ENCODE measurements at regions not wholly inside any gene's neighbourhood (a gene's known extent, or its start where the extent isn't known, plus 50 kb on each side); places are given as distances from the start of the nearest gene placed in this dataset.

- Mint-ChIP-seq H3K27ac (no peak overlapping the region), H3K27me3 (no peaks in the 10 kb centered on the region), H3K36me3 (ENCODE audit: low read depth) (no peaks in the 10 kb centered on the region), H3K4me3 (no peak overlapping the region), H3K9me3 (no peaks in the 10 kb centered on the region), H3K4me1 (peaks cover 4% of the 10 kb centered on the region)
- intact Hi-C loops (cut with micrococcal nuclease): no loop called here
- no peak for DNase-seq
Measured at GRCh38 chr17:79159471-79159870, 84.8 kb downstream of the ENGASE start.

DNA sequence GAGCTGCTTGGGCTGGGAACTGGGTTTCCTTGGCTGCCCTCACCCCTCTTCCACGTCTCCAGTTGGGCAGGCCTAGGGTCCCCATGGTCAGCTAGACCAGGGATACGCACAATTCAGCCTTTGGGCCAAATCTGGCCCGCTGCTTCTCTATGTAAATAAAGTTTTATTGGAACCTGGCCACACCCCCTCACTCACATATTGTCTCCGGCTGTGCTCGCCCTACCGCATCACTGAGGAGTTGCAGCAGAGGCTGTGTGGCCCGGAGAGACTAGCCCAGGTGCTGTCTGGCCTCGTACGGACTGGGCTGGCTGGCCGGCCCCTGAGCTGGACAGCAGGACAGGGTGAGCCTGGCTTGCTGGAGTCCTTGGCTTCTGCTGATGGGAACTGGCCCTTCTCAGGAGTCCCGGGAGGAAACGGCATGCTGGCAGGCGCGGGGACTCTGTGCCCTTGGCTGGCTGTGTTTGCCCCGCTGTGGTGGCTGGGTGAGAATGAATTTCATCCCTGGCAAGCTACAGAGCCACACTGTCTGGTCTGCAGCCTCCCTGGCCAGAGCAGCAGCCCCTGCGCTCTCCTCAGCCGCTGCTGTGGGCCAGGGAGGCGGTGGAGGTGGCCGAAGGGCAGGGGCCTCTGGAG is 82.0 kb downstream of the ENGASE start:
- Mint-ChIP-seq H3K4me3 (no peak overlapping the region), H3K27me3 (peaks cover 3% of the 10 kb centered on the region), H3K27ac (no peak overlapping the region), H3K36me3 (ENCODE audit: low read depth) (no peaks in the 10 kb centered on the region), H3K9me3 (no peaks in the 10 kb centered on the region), H3K4me1 (peaks cover 4% of the 10 kb centered on the region)
- no peak for DNase-seq
- intact Hi-C loops (cut with micrococcal nuclease): no loop called here

GRCh38 chr17:79155701-79156100 is 81.1 kb downstream of the ENGASE start:
- peaks cover 5% of the 10 kb centered on the region for H3K27me3 Mint-ChIP-seq
- H3K36me3 Mint-ChIP-seq (ENCODE audit: low read depth): no peaks in the 10 kb centered on the region
- H3K4me3 Mint-ChIP-seq: no peak overlapping the region
- no peak overlapping the region for H3K27ac Mint-ChIP-seq
- intact Hi-C loops (cut with micrococcal nuclease): no loop called here
- no peaks in the 10 kb centered on the region for H3K4me1 Mint-ChIP-seq
- H3K9me3 Mint-ChIP-seq: no peaks in the 10 kb centered on the region
- no peak for DNase-seq

DNA sequence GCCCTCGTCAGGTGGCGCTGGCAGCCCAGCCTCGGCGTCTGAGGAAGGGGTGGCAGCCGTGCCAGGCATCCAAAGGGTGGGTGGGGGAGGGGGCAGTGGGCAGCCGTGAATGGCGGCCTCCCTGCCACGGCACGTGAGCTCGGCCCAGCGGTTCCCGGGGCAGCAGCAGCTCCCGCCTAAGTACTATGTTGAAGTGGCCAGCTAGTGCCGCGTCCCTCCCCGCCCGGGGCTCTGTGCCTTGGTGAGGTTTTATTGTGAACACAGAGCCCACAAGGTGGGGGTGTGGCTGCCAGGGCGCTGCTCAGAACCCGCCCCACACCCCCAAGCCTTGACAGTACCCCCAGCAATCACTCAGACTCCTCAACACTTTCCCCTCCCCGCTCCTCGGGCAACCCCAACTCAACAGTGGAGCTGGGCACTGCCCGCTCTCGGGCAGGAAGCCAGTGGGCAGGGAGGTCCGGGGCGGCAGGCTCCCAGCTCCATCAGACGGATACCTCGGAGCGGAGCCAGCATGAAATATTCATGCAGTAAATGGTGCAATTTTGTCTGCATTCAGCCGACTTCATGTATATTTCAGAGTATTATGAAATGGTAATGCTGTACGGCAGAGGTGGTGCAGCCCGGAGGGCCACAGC is 80.4 kb downstream of the ENGASE start:
- no peak for DNase-seq
- no peaks in the 10 kb centered on the region for H3K36me3 Mint-ChIP-seq (ENCODE audit: low read depth)
- H3K4me3 Mint-ChIP-seq: no peak overlapping the region
- peaks cover 5% of the 10 kb centered on the region for H3K27me3 Mint-ChIP-seq
- H3K4me1 Mint-ChIP-seq: no peaks in the 10 kb centered on the region
- intact Hi-C loops (cut with micrococcal nuclease): no loop called here
- no peaks in the 10 kb centered on the region for H3K9me3 Mint-ChIP-seq
- H3K27ac Mint-ChIP-seq: no peak overlapping the region

DNA sequence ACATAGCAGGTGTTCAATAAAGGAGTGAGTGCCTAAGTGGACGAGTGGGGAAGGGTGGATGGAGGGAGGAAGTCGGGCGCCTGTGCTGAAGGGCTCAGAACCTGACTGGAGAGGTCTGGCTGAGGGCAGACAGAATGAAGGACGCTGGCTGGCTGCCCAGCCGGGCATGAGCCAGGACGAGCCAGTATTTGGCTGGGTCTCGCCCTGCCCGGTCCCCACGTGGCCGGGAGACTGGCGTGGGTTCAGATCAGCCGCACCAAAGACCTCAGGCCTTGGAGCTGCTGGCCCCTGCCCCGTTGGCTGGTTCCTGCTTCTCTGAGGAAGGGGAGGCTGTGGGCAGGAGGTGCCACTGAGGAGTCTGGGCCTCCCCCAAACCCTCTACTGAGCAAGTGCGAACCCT is 79.8 kb downstream of the ENGASE start:
- no peaks in the 10 kb centered on the region for H3K4me1 Mint-ChIP-seq
- H3K9me3 Mint-ChIP-seq: no peaks in the 10 kb centered on the region
- H3K4me3 Mint-ChIP-seq: no peak overlapping the region
- intact Hi-C loops (cut with micrococcal nuclease): no loop called here
- peaks cover 5% of the 10 kb centered on the region for H3K27me3 Mint-ChIP-seq
- no peaks in the 10 kb centered on the region for H3K36me3 Mint-ChIP-seq (ENCODE audit: low read depth)
- H3K27ac Mint-ChIP-seq: no peak overlapping the region
- DNase-seq: no peak

DNA sequence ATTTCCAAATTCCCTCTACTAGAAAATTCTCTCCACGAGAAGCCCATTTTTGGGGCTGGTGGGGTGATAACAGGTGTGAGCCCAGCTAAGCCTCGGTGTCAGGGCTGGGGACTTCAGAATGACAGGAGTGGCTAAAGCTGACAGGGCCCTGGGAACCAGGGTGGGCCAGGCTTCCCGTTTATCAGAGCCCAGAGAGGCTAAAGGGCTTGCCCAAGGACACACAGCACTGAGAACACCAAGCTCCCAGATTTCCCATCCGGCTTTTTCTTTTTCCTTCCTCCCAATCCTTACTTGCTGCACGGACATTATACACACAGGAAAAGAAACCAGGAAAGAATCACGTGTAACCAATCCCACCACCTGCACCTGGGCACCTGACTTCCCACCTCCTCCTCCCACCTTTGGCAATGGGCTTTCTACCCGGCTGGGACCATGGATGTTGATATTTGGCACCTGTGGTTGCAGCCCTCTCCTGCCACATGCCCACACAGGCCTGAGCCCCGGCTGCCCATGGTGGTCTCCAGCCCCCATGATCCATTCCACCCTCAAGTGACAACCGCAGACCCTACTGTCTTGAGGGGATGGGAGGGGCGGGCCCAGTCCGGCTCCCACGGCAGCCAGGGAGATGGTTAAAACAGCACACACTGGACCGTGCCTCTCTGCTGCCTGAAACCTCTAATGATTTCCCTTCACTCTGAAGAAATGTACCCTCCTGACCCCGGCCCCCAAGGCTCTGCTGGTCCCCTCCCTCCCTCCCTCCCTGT is 78.9 kb downstream of the ENGASE start:
- H3K9me3 Mint-ChIP-seq: no peaks in the 10 kb centered on the region
- H3K4me1 Mint-ChIP-seq: no peaks in the 10 kb centered on the region
- intact Hi-C loops (cut with micrococcal nuclease): no loop called here
- no peak overlapping the region for H3K4me3 Mint-ChIP-seq
- H3K36me3 Mint-ChIP-seq (ENCODE audit: low read depth): no peaks in the 10 kb centered on the region
- DNase-seq: no peak
- no peak overlapping the region for H3K27ac Mint-ChIP-seq
- H3K27me3 Mint-ChIP-seq: peaks cover 5% of the 10 kb centered on the region

DNA sequence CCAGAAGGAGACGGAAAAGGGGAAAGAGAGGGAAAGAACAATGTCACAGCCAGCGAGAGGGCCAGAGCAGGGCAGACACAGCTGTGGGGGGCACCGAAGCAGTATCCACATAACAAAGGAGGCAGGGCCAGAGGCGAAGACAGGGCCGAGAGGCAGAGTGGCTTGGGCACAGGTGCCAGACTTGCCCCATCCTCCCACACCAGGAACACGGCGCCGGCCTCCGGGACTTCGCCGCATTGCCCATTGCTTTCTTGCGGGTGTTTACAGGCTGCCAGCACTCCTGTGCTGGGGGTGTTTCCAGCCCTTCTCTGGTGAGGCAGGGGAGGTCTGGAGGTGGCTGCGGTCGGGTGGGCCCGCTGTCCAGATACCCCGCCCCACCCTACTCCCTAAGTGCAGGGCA is 78.0 kb downstream of the ENGASE start:
- H3K36me3 Mint-ChIP-seq (ENCODE audit: low read depth): no peaks in the 10 kb centered on the region
- no peak for DNase-seq
- H3K9me3 Mint-ChIP-seq: no peaks in the 10 kb centered on the region
- H3K4me1 Mint-ChIP-seq: no peaks in the 10 kb centered on the region
- no peak overlapping the region for H3K27ac Mint-ChIP-seq
- intact Hi-C loops (cut with micrococcal nuclease): no loop called here
- H3K4me3 Mint-ChIP-seq: no peak overlapping the region
- peaks cover 5% of the 10 kb centered on the region for H3K27me3 Mint-ChIP-seq

DNA sequence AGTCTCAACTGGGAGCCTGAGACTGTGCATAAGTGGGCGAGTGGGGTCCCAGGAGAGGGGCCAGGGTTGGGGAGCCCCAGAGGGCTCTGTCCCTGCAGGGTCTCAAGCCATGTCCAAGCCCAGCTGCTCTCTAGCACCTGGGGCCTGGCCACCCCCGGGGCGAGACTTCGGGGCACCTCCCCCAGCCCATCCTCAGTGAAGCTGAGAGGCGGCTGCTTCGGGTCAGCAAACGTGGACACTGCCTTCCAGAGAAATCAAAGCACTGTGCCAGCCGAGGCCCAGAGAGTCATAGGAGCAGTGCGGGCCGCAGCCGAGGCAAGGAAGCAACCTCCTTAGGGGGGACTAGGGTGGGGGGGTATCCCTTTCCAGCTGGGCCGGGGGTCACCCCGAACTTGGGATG is 77.5 kb downstream of the ENGASE start:
- Mint-ChIP-seq H3K27me3 (peaks cover 5% of the 10 kb centered on the region), H3K4me1 (no peaks in the 10 kb centered on the region), H3K27ac (no peak overlapping the region), H3K9me3 (no peaks in the 10 kb centered on the region), H3K4me3 (no peak overlapping the region), H3K36me3 (ENCODE audit: low read depth) (no peaks in the 10 kb centered on the region)
- DNase-seq: no peak
- intact Hi-C loops (cut with micrococcal nuclease): no loop called here

DNA sequence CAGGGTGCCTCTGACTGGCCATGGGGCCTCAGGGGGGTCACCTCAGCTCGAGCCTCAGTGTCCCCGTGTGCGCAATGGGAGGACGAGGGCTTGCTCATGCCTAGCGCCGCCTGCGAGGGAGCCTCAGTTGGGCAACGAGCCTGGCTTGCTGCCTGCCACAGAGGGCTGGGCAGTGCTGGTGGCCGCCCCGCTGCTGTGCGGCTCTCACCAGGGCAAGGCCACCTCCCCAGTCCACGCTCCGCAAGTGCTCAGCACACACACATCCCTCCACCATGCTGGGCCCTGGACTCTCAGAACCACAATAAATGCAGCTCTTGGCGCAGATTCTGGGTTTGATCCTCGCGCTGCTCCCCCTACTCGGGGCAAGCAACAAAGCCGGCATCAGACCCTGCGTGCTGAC is 76.2 kb downstream of the ENGASE start:
- H3K27me3 Mint-ChIP-seq: peaks cover 5% of the 10 kb centered on the region
- DNase-seq: no peak
- H3K4me1 Mint-ChIP-seq: no peaks in the 10 kb centered on the region
- intact Hi-C loops (cut with micrococcal nuclease): no loop called here
- no peaks in the 10 kb centered on the region for H3K9me3 Mint-ChIP-seq
- no peaks in the 10 kb centered on the region for H3K36me3 Mint-ChIP-seq (ENCODE audit: low read depth)
- no peak overlapping the region for H3K4me3 Mint-ChIP-seq
- H3K27ac Mint-ChIP-seq: no peak overlapping the region

- H3K36me3 Mint-ChIP-seq (ENCODE audit: low read depth): no peaks in the 10 kb centered on the region
- no peak for DNase-seq
- intact Hi-C loops (cut with micrococcal nuclease): no loop called here
- no peak overlapping the region for H3K27ac Mint-ChIP-seq
- peaks cover 5% of the 10 kb centered on the region for H3K27me3 Mint-ChIP-seq
- H3K9me3 Mint-ChIP-seq: no peaks in the 10 kb centered on the region
- H3K4me3 Mint-ChIP-seq: no peak overlapping the region
- H3K4me1 Mint-ChIP-seq: no peaks in the 10 kb centered on the region
Measured at GRCh38 chr17:79150035-79150733, 75.6 kb downstream of the ENGASE start.

DNA sequence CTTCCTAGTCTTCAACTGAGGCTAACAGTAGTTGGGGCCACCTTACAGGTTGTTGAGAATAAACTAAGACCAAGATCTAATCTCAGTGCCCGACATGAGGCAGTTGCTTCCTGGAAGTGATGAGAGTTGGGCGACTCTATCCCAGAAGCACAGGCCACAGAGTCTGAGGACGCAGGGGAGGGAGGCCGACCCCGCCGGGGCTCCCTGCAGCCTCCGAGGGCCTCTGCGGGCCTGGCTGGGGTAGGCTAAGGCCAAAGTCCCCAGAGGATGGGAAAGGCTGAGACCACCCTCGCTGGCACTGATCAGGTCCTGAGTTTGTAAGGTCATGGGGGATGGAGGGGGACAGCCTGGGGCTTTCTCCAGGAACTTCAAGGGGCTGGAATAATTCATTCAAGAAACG is 74.0 kb downstream of the ENGASE start:
- H3K27me3 Mint-ChIP-seq: peaks cover 5% of the 10 kb centered on the region
- no peaks in the 10 kb centered on the region for H3K36me3 Mint-ChIP-seq (ENCODE audit: low read depth)
- no peaks in the 10 kb centered on the region for H3K9me3 Mint-ChIP-seq
- intact Hi-C loops (cut with micrococcal nuclease): no loop called here
- DNase-seq: no peak
- H3K4me3 Mint-ChIP-seq: no peak overlapping the region
- H3K27ac Mint-ChIP-seq: no peak overlapping the region
- no peaks in the 10 kb centered on the region for H3K4me1 Mint-ChIP-seq

DNA sequence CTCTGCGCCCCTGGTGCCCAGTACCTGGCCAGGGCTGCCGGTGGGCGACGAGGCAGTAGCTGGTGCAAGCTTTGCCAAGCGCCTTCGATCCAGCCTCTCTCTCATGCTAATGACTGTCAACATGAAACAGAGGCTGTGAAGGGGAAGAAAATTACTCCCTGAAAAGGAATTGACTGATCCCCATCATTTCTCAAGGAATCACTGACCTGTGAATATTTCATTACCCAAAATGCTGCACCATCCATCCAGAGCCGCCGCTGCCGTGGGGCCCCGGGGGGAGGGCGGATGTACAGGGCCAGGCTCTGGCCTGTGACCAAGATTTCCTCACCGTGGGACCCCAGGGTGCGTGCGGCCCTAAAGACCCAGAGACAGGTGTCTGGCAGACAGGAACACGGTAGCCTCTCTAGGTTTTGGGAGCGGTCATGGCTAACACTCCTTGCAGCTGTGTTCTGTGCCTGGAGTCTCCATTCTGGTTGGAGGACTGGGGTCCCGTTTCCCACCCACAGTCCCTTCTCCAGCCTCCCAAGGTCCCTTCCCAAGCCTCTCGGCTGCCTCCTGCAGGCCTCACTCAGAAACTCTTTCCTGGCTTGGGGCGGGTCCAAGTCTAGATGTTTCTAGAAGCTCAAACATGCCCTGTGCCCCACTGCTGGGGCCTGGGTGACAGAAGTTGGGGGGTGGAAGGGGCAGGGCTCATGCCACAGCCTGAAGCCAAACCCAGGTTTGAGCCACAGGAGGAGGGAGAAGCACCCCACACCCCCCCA is 73.3 kb downstream of the ENGASE start:
- H3K36me3 Mint-ChIP-seq (ENCODE audit: low read depth): no peaks in the 10 kb centered on the region
- intact Hi-C loops (cut with micrococcal nuclease): no loop called here
- no peaks in the 10 kb centered on the region for H3K9me3 Mint-ChIP-seq
- no peak for DNase-seq
- H3K4me1 Mint-ChIP-seq: no peaks in the 10 kb centered on the region
- no peak overlapping the region for H3K4me3 Mint-ChIP-seq
- H3K27me3 Mint-ChIP-seq: peaks cover 3% of the 10 kb centered on the region
- no peak overlapping the region for H3K27ac Mint-ChIP-seq

DNA sequence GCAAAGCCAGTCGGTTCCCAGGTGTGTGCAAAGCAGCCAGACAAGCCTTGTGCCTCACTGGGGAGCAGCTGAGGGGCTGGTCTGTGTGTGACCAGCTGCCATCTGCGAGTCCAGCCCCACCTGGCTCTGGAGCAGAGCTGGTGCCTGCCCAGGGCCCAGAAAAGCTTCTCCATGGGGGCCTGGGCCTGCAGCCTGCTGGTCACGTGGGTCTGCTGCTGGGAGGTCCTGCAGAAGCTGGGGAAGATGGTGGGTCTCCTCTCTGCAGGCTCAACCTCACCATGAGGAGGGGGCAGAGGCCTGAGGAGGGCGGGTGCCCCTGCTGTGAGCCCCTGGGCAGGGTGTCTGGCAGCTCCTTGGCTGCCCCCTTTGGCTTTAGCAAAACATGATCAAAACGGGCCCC is 71.9 kb downstream of the ENGASE start:
- no peaks in the 10 kb centered on the region for H3K9me3 Mint-ChIP-seq
- H3K36me3 Mint-ChIP-seq (ENCODE audit: low read depth): no peaks in the 10 kb centered on the region
- intact Hi-C loops (cut with micrococcal nuclease): no loop called here
- no peak overlapping the region for H3K4me3 Mint-ChIP-seq
- H3K4me1 Mint-ChIP-seq: no peaks in the 10 kb centered on the region
- peaks cover 2% of the 10 kb centered on the region for H3K27me3 Mint-ChIP-seq
- no peak for DNase-seq
- no peak overlapping the region for H3K27ac Mint-ChIP-seq
